ENCODE measurements at regions not wholly inside any gene's neighbourhood (a gene's known extent, or its start where the extent isn't known, plus 50 kb on each side); places are given as distances from the start of the nearest gene placed in this dataset.

- TF ChIP-seq CTCF (conservative IDR thresholded peaks at IDR 0.05; ENCODE audit: low read depth, low read length) = 0 out of 2 replicates have a peak, but pooled peaks have one; percentile 37
- TF ChIP-seq EZH2 (IDR thresholded peaks at IDR 0.05; ENCODE audit: borderline replicate concordance, low read depth, low read length, poor library complexity, severe bottlenecking) = no peak
- ChIA-PET POLR2A (ENCODE audit: low non-redundant PET) (no interaction called here), CTCF (no interaction called here)
- Histone ChIP-seq H3K4me3 (ENCODE audit: low read depth, low read length, poor library complexity, severe bottlenecking) (no peak overlapping the region), H3K27me3 (replicated peaks; ENCODE audit: insufficient read depth, low read depth, low read length, poor library complexity) (no peaks in the 10 kb centered on the region), H3K27ac (ENCODE audit: low read depth, low read length, poor library complexity, severe bottlenecking) (no peak overlapping the region), H3K4me1 (ENCODE audit: insufficient read depth, low read length, poor library complexity, severe bottlenecking) (no peaks in the 10 kb centered on the region), H3K36me3 (ENCODE audit: insufficient read depth, low read length, poor library complexity, severe bottlenecking) (no peaks in the 10 kb centered on the region), H3K9me3 (ENCODE audit: low read depth, low read length, poor library complexity, severe bottlenecking) (no peaks in the 10 kb centered on the region)
- intact Hi-C loops (cut with micrococcal nuclease; ENCODE audit: unreplicated experiment) = no loop called here
- BruUV-seq (replicated peaks) = no TSS peak
- peak; percentile 27 for DNase-seq (ENCODE audit: low spot score)
Observed at GRCh38 chr3:174355505-174355904, 503.6 kb upstream of the NAALADL2 start.

- TF ChIP-seq EZH2 (IDR thresholded peaks at IDR 0.05; ENCODE audit: borderline replicate concordance, low read depth, low read length, poor library complexity, severe bottlenecking) (no peak), CTCF (conservative IDR thresholded peaks at IDR 0.05; ENCODE audit: low read depth, low read length) (no peak)
- Histone ChIP-seq H3K27me3 (replicated peaks; ENCODE audit: insufficient read depth, low read depth, low read length, poor library complexity) (no peaks in the 10 kb centered on the region), H3K4me1 (ENCODE audit: insufficient read depth, low read length, poor library complexity, severe bottlenecking) (no peaks in the 10 kb centered on the region), H3K4me3 (ENCODE audit: low read depth, low read length, poor library complexity, severe bottlenecking) (no peak overlapping the region), H3K9me3 (ENCODE audit: low read depth, low read length, poor library complexity, severe bottlenecking) (no peaks in the 10 kb centered on the region), H3K36me3 (ENCODE audit: insufficient read depth, low read length, poor library complexity, severe bottlenecking) (no peaks in the 10 kb centered on the region), H3K27ac (ENCODE audit: low read depth, low read length, poor library complexity, severe bottlenecking) (no peak overlapping the region)
- intact Hi-C loops (cut with micrococcal nuclease; ENCODE audit: unreplicated experiment) = no loop called here
- CTCF ChIA-PET = no interaction called here
- no TSS peak for BruUV-seq (replicated peaks)
- POLR2A ChIA-PET (ENCODE audit: low non-redundant PET) = no interaction called here
- no peak for DNase-seq (ENCODE audit: low spot score)
Observed at GRCh38 chr3:174356596-174356995, 502.5 kb upstream of the NAALADL2 start.

GRCh38 chr3:174358252-174358651 lies 500.9 kb upstream of the NAALADL2 start:
- H3K4me1 ChIP-seq (ENCODE audit: insufficient read depth, low read length, poor library complexity, severe bottlenecking) = no peaks in the 10 kb centered on the region

More at GRCh38 chr3:174358252-174358651, 500.9 kb upstream of the NAALADL2 start:
- intact Hi-C loops (cut with micrococcal nuclease; ENCODE audit: unreplicated experiment) = no loop called here
- H3K9me3 ChIP-seq (ENCODE audit: low read depth, low read length, poor library complexity, severe bottlenecking) = no peaks in the 10 kb centered on the region
- no peak overlapping the region for H3K27ac ChIP-seq (ENCODE audit: low read depth, low read length, poor library complexity, severe bottlenecking)
- H3K4me3 ChIP-seq (ENCODE audit: low read depth, low read length, poor library complexity, severe bottlenecking) = no peak overlapping the region
- no peaks in the 10 kb centered on the region for H3K36me3 ChIP-seq (ENCODE audit: insufficient read depth, low read length, poor library complexity, severe bottlenecking)
- ChIA-PET CTCF (no interaction called here), POLR2A (ENCODE audit: low non-redundant PET) (no interaction called here)
- BruUV-seq (replicated peaks) = no TSS peak
- no peak for DNase-seq (ENCODE audit: low spot score)
- TF ChIP-seq EZH2 (IDR thresholded peaks at IDR 0.05; ENCODE audit: borderline replicate concordance, low read depth, low read length, poor library complexity, severe bottlenecking) (no peak), CTCF (conservative IDR thresholded peaks at IDR 0.05; ENCODE audit: low read depth, low read length) (no peak)
- no peaks in the 10 kb centered on the region for H3K27me3 ChIP-seq (replicated peaks; ENCODE audit: insufficient read depth, low read depth, low read length, poor library complexity)

Measured in A673 (cell line).